NCI-H82 treated with DMSO at 0.1 percent for 48 hours (cell line): ENCODE measurements at regions not wholly inside any gene's neighbourhood (a gene's known extent, or its start where the extent isn't known, plus 50 kb on each side); places are given as distances from the start of the nearest gene placed in this dataset.
A peak's percentile ranks its signal among the peaks of the same experiment; 100 is the strongest.
"Not testable (repeated sequence)": the region's sequence is repeated elsewhere in the genome, so short reads cannot be mapped to it uniquely, and the experiment has no call there.

Experiments used
- DNase-seq: peaks from one replicate; lab custom pipeline; 2025; ENCODE audit not compliant: unreplicated experiment; lab: John Stamatoyannopoulos, UW

GRCh38 chr9:26789959-26790358, 102.6 kb downstream of the CAAP1 start:
- DNase-seq = no peak

- DNase-seq = no peak
Observed at GRCh38 chr9:26786564-26786963, 106.0 kb downstream of the CAAP1 start.

GRCh38 chr9:26782899-26783298, 109.7 kb downstream of the CAAP1 start:
- no peak for DNase-seq

- DNase-seq = no peak
Observed at GRCh38 chr9:26781906-26782305, 110.7 kb downstream of the CAAP1 start.

GRCh38 chr9:26780307-26780706, 112.3 kb downstream of the CAAP1 start:
- not testable (repeated sequence) for DNase-seq

- no peak for DNase-seq
Observed at GRCh38 chr9:26779062-26779461, 113.5 kb downstream of the CAAP1 start.

GRCh38 chr9:26775391-26775790, 117.2 kb downstream of the CAAP1 start:
- no peak for DNase-seq

- DNase-seq = no peak
Observed at GRCh38 chr9:26773056-26773455, 119.5 kb downstream of the CAAP1 start.

GRCh38 chr9:26770821-26771220, 121.8 kb downstream of the CAAP1 start:
- DNase-seq = no peak

GRCh38 chr9:26768145-26768544, 124.5 kb downstream of the CAAP1 start:
- no peak for DNase-seq

GRCh38 chr9:26760675-26761074, 131.9 kb downstream of the CAAP1 start:
- no peak for DNase-seq

GRCh38 chr9:26758655-26759054, 133.9 kb downstream of the CAAP1 start:
- no peak for DNase-seq

- no peak for DNase-seq
Observed at GRCh38 chr9:26756881-26757280, 135.7 kb downstream of the CAAP1 start.

- no peak for DNase-seq
Observed at GRCh38 chr9:26755476-26755875, 137.1 kb downstream of the CAAP1 start.

- DNase-seq = no peak
Observed at GRCh38 chr9:26754509-26755164, 138.0 kb downstream of the CAAP1 start.

- no peak for DNase-seq
Observed at GRCh38 chr9:26753971-26754370, 138.6 kb downstream of the CAAP1 start.

- DNase-seq = peak; percentile 55
Observed at GRCh38 chr9:26750162-26750561, 142.4 kb downstream of the CAAP1 start.

- DNase-seq = no peak
Observed at GRCh38 chr9:26748449-26749058, 144.0 kb downstream of the CAAP1 start.

- no peak for DNase-seq
Observed at GRCh38 chr9:26747611-26748010, 145.0 kb downstream of the CAAP1 start.

GRCh38 chr9:26746357-26747072, 146.1 kb downstream of the CAAP1 start:
- DNase-seq = no peak

- no peak for DNase-seq
Observed at GRCh38 chr9:26745111-26745510, 147.5 kb downstream of the CAAP1 start.
